Left colon (tissue), 2 donors: ENCODE measurements at regions not wholly inside any gene's neighbourhood (a gene's known extent, or its start where the extent isn't known, plus 50 kb on each side); places are given as distances from the start of the nearest gene placed in this dataset.

Experiments used
- ATAC-seq: fragments of 200-7000 bp; cut with Tn5 transposase; one replicate; pipeline ENCODE4 v1.9.1; 2020; ENCODE audit warnings: mild to moderate bottlenecking, moderate library complexity
- DNase-seq, 2 donors: peaks; one replicate each; pipeline ENCODE4 v3.0.0-alpha.2; 2020
- intact Hi-C, 2 donors: fragments of 100-400 bp; cut with DNase I in 1 of 2; cut with micrococcal nuclease in 1 of 2; formaldehyde crosslinking; loops; one replicate each; pipeline versions ENCODE4 v1.11.2 to v1.14.0; 2022; cut with DNase I, micrococcal nuclease
- donor health status: DM: no; HTN: no; CAD: no.
- donor health status: DM: yes; HTN: yes; CAD: no.

DNA sequence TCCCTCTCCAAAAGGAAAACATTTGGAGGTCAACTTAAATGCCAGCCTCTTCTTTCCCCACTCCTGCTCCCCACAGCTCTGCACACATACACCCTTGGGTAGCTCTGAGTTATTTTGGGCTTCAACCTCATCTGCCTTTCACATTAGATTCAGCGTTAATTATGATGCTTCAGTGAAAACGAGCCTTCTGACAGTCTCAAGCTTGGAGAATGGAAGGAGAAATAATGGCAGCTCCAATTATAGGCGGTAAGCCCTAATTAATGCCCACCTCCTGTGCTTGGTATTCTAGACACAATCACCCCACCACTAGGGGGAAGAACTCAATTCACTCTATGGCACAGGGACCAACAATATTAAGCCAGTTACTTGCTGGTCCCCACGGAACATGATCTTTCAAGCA lies 397.9 kb downstream of the BRINP2 start:
- intact Hi-C loops = no loop called here
- ATAC-seq (no peak), DNase-seq (no peak)

GRCh38 chr1:177567393-177567792 lies 396.6 kb downstream of the BRINP2 start:
- ATAC-seq (peak; percentile 58), DNase-seq (no peak)
- intact Hi-C loops = no loop called here

GRCh38 chr1:177566495-177566894 lies 395.7 kb downstream of the BRINP2 start:
- DNase-seq (peak in 1 of 2 donors; percentile 14), ATAC-seq (peak; percentile 100)
- intact Hi-C loops = no loop called here

DNA sequence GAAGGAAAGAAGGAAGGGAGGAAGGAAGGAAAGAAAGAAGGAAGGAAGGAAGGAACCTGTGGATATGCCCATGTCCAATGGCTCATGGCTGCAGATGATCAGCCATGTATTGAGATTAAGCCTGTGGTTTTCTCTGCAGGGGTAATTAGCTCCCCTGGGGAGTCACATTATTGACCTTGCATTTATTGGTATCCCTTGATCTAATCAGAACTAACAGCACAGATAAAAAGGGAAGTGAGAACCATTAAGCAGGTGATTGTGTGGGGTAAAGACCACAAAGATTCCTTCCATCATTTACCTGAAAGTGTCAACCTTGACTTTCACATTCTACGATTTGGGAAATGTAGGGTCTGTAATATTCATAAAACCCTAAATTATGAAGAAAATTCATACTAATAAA lies 390.7 kb downstream of the BRINP2 start:
- intact Hi-C loops = no loop called here
- DNase-seq (no peak), ATAC-seq (no peak)

DNA sequence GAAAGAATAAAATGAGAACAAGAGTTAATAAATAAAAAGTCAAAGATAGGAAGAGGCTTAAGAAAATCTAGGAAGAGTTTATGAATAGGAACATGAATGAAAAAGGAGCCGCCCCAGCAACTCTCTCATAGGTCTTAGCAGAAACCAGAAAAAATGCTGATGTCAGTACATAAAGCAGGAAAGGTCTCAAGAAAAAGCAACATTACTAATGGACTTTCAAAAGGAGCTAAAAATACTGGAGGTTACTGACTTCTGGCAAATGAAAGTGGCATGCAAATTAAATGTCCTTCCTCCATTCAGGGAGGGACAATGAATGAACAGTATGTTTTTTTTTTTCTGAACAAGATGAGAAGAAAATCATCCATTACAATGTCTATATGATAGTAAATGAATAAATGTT lies 387.6 kb downstream of the BRINP2 start:
- intact Hi-C loops = no loop called here
- ATAC-seq (no peak), DNase-seq (no peak)

DNA sequence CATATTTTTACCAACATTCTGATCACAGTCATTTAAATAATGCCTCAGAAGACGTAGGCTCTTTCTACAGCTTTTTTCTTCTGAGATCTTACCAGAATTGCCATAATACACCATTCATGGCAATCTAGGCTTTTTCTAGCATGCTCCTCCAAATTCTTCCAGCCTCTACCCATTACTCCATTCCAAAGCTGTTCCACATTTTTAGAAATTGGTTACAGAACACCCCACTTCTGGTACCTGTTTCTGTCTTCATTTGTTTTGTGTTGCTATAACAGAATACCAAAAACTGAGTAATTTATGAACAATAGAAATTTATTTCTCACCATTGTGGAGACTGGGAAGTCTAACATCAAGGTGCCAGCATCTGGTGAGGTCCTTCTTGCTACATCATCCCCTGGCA lies 385.4 kb downstream of the BRINP2 start:
- no peak for ATAC-seq
- intact Hi-C loops = no loop called here
- DNase-seq = no peak

- no peak for DNase-seq
- intact Hi-C loops = no loop called here
- ATAC-seq = no peak
Observed at GRCh38 chr1:177547200-177547599, 376.4 kb downstream of the BRINP2 start.

DNA sequence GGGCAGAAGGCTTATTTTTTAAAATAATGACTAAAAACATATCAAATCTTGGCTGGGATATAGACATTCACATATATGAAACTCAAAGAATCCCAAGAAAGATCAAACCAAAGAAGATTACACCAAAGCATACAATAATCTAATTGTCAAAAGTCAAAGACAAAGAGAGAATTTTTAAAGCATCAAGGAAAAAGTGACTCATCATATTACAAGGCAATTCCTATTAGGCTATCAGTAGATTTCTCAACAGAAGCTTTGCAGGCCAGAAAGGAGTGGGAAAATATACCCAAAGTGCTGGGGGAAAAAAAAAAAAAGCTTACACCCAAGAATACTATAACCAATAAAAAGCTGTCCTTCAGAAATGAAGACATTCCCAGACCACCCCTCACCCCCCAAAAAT lies 375.6 kb downstream of the BRINP2 start:
- DNase-seq = no peak
- ATAC-seq = no peak
- intact Hi-C loops = no loop called here

GRCh38 chr1:177526201-177526600 lies 355.4 kb downstream of the BRINP2 start:
- intact Hi-C loops = no loop called here
- DNase-seq (no peak), ATAC-seq (no peak)

GRCh38 chr1:177525176-177525575 lies 354.4 kb downstream of the BRINP2 start:
- intact Hi-C loops = no loop called here
- DNase-seq (no peak), ATAC-seq (no peak)

DNA sequence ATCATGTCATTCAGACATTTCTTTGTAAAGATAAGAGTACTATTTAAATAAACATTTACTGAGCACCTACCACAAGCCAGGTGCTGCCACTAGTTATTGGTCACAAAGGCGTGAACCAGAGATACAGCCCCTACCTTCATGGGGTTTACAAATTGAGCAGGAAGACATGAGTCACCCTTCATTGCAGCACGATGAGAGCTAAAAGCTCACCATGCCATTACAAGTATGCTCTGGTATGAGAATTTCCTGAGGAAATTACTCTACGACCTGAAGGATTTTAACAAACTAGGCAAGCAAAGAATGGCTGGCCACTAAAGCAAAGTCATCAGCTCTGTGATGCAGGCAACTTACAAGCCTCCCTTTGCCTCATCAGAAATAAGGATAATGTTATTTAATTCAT lies 346.8 kb downstream of the BRINP2 start:
- intact Hi-C loops = no loop called here
- no peak for DNase-seq
- ATAC-seq = no peak

- DNase-seq = no peak
- ATAC-seq = no peak
- intact Hi-C loops = no loop called here
Observed at GRCh38 chr1:177514207-177514606, 343.4 kb downstream of the BRINP2 start.

DNA sequence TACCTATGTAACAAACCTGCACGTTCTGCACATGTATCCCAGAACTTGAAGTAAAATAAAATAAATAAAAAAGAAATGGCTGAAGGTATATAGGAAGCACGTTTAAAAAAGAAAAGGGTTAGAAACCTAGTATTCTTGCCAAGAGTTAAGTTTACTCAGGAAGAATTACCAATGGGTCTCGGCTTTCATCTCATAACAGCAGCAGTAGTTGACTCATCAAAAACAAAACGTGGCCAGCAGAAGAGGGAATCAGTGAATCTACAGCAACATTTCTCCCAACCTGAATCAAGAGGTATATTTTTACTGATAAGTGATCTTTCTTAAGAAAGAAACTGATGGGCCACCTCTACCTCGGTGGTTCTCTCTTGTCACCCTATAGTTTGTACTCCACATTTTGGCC lies 340.3 kb downstream of the BRINP2 start:
- DNase-seq = no peak

DNA sequence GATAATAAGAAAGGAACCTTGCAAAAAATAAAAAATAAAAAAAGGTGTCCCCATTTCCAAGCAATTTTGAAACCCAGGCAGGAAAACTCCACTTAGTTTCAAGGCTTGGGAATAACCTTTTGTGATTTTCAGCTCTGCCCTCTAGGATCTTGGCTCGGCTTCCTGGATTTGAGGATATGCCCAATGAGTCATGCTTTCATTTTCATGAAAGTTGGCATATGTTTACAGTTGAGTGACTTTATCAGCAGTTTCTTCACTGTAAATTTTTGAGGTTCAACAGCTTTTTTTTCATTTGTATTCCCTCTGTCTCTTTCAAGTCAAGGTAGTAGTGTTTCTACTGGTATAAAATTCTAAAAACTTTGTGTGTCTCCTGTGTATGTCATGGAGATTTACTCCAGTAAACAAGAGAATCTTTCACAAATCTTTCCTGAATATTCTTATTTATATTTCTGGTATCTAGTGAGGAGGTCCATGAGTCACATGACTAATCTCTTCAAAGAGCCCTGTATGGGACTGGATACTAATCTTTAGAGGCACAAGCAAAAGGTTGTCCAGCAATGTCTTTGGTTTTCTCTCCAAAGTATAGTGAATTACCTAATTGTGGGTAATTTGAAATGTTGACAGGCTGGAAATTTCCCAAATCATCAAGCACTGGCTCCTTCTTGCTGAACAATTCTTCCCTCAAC lies 335.3 kb downstream of the BRINP2 start:
- DNase-seq (no peak), ATAC-seq (no peak)
- intact Hi-C loops = no loop called here

More for the DNA sequence above, 340.3 kb downstream of the BRINP2 start:
- intact Hi-C loops = no loop called here
- no peak for ATAC-seq

- ATAC-seq = no peak
- DNase-seq = no peak
- intact Hi-C loops = no loop called here
Observed at GRCh38 chr1:177495878-177496277, 325.1 kb downstream of the BRINP2 start.

GRCh38 chr1:177490786-177491185 lies 320.0 kb downstream of the BRINP2 start:
- intact Hi-C loops = no loop called here
- DNase-seq = no peak

GRCh38 chr1:177490036-177490639 lies 319.4 kb downstream of the BRINP2 start:
- ATAC-seq = no peak
- no peak for DNase-seq
- intact Hi-C loops = no loop called here

More at GRCh38 chr1:177490786-177491185, 320.0 kb downstream of the BRINP2 start:
- no peak for ATAC-seq

DNA sequence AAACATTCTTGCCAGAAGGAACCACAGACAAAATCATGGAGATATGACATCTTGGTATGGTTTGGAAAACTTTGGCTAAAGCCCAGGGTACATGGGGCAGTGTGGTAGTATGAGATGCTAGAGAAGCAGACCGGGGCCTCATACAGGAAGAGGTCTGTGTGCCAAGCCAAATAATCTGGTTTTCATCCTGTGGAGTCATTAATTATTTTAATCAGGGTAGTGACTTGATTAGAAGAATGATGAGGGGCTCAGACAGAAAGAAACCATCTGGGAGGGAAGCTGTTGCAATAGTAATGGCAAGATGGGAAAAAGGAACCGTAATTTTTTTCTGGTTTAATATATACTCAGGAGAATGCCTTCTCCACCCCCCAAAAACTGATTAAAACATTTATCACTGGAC lies 318.0 kb downstream of the BRINP2 start:
- no peak for ATAC-seq
- no peak for DNase-seq
- intact Hi-C loops = no loop called here

GRCh38 chr1:177487481-177487880 lies 316.7 kb downstream of the BRINP2 start:
- DNase-seq (no peak), ATAC-seq (no peak)
- intact Hi-C loops = no loop called here

- intact Hi-C loops = no loop called here
- DNase-seq = no peak
- no peak for ATAC-seq
Observed at GRCh38 chr1:177480741-177481305, 310.1 kb downstream of the BRINP2 start.

DNA sequence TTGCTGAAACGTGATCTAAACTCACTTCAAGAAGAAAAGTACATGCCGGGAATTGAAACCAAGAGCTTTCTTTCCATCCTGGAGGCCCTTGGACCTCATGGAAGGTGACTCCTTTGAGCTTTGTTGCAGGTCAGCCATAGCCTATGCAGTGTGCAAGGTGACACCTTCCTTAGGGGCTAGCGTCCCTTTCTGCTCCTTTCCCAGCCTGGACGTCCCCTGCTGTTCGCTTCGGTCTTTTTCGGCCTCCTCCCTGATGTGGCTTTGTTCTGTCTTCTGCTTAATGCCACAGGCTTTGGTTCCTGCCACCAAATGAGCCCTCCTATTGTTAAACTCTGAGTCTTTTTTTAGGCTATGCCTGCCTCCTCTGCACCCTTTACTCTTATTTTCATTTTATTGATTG lies 308.8 kb downstream of the BRINP2 start:
- intact Hi-C loops = no loop called here

More for the DNA sequence above, 308.8 kb downstream of the BRINP2 start:
- DNase-seq (no peak), ATAC-seq (no peak)
